DMS 273 (cell line): ENCODE measurements at regions not wholly inside any gene's neighbourhood (a gene's known extent, or its start where the extent isn't known, plus 50 kb on each side); places are given as distances from the start of the nearest gene placed in this dataset.

Experiments used
- DNase-seq: peaks from one replicate; lab custom pipeline; 2025; ENCODE audit not compliant: unreplicated experiment; lab: John Stamatoyannopoulos, UW

DNA sequence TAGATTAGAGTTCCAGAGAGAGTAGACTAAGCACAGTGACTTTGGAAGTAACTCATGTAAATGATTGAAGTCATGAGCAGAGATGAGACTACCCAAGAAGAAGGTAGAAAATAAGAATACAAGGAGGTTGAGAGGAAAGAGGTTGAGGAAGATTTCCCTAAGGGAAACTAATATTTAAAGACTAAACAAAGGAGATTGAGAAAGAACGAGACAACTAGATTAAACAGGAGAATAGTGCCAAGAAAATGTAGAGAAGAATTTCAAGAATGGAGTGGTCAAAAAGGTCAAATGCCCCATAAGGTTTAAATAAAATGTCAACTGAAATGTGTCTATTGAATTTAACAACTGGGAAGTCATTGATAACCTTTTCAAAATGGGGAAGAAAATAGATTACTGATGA lies 59.0 kb downstream of the RPS29 start:
- DNase-seq, result no peak

DNA sequence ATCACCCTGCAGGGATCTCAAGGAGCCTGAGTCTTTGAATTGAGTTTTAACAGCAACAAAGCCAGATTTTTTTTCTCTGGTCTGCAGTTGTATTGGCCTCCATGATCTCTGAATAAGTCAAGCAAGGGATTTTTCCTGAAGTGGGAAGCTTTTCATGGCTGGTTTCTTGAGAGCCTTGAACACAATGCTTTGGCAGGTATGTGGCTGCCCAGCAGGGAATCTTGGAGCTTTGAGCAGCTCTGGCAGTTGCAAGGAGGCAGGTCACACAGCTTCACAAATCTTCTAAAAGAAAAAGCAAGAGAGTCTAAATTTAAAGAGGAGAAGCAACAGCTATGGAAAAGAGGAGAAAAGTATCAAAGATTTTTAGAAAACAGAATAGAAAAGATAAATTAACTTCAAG lies 60.1 kb downstream of the RPS29 start:
- no peak for DNase-seq

DNA sequence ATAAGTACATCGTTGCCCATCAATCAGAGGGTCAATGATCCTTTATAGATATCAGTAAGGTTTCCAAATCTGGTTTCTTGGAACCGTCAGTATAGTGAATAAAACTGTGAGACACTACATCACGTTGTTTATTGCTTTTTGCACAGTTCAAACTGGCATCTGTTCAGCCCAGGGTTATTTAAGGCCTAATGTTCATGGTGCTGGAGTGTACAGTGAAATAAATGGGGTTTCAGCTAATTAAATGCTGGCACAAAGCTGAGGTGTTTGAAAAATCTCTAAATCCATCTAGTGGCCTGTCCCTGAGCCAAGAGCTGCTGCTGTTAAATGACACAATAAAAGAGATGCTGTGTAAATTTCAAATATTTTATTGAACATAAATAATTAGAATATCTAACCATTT lies 69.9 kb downstream of the RPS29 start:
- DNase-seq, result no peak

DNA sequence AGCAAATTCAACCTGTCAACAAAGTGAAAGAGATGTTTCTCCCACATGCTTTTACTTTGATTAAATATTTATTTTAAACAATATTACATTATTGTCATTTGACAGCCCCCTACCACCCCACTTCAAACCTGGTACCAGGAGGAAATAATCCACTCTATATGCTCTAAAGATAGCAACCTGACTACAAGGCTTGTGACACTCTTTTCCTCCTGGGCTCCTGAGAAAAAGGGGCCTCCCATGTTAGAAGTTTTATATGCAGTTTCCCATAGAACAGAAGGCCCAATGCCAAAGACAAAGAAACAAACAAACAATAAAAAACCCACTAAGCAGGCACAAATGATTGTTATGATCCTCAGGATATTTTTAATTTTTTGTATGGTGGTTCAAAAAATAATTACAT lies 73.6 kb downstream of the RPS29 start:
- DNase-seq, result no peak

DNA sequence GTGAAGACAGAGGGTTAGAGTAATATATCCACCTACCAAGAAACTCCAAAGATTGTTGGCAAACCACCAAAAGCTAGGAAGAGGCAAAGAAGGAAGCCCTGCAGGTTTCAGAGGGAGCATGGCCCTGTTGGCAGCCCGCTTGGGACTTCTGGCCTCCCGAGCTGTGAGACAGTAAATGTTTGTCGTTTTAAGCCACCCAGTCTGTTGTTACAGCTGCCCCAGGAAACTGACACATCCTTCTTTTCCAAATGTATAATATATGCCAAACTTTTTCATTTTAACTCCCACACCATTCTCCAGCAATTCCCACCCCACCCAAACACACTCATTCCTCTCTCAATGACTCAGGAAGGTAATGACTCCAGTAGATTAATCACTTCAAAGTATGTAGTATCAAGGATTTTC lies 74.0 kb downstream of the RPS29 start:
- DNase-seq, result no peak

DNA sequence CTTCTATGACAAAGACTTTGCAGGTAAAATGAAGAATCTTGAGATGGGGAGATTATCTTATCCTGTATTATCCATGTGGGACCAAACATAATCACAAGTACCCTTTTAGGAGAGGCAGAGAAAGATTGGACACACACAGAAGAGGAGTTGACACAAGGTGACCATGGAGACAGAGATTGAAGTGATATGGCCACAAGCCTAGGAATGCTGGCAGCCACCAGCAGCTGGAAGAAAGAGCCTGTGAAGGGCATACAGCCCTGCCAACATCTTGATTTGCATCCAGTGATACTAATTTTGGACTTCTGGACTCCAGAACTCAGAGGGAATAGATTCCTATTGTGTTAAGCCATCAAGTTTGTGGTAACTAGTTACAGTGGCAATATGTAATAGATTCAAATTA lies 78.1 kb downstream of the RPS29 start:
- no peak for DNase-seq

DNA sequence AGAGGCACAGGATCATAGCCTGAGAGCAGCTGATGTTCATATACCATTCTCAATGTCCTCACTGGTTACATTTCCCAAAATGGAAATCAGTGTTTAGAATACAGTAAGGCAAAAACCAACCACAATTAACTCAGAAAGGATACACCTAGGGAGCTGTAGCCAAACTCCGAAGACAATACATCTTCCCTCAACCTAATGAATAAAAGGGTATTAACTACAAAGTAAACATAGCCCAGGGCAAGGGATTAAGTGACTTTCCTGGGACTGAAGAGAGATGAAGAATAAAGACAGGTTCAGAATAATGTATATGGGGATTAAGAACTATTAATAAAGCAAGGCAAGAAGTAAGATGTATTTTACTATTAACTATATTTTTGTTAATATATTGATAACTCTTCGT lies 79.5 kb downstream of the RPS29 start:
- no peak for DNase-seq

DNA sequence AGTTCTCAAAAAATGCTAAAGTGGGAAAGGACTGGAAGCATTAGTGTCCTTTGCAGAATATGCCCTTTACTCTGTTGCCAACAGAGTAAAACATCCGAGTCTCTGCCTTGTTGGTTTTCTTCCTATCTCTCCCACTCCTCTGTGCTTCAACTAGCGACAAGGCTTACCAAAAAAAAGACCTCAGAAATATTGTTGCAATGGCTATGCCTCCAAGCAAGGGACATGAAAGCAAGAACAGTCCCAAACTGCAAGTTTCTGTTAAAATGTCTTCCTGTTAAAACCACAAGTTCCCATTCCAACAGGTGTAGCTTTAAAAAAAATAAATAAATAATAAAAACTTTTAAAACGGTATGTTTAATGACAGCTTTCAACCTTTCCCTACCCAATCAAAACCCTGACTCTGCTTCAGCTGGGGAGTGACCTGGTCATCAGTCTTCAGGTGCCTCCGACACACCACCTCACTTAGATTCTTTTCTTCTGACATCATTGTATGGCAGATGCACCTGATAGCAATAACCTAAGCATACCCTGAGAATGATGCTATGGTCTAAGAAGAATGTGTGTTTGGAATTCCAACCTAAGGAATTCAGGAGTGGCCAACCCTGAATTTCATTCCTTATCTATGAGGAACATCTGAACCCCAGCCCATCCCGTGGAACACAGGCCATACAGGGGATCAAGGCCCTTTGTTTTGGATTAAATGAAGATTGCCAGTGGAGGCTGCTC lies 81.0 kb downstream of the RPS29 start:
- DNase-seq, result no peak

DNA sequence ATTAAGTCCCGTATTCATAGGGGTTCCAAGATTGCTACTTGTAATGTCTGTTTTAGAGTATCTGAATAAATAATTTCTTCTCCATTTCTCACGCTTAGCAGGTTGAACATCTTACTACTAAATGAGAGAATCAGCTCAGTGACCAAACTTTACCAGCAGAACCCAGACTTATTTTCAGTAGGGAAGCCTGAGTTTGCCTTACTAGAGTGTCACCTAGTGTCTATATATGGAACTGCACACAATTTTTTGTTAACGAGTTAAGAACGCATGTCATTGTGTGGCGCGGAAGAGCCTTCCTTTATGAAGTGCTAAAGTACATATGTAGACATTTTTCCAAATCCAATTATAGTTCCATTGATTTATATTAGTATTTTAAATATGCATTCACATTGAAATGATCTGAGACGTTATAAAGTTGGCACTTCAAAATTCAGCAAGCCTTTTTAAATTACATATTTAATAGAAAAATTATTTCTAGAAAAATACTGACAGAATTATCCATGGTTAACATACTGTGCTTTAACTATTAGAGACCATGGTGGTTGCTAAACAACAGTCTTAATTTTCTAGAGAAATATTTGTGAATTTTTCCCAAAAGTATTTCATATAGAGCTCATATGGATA lies 88.3 kb downstream of the RPS29 start:
- DNase-seq, result peak; percentile 89

DNA sequence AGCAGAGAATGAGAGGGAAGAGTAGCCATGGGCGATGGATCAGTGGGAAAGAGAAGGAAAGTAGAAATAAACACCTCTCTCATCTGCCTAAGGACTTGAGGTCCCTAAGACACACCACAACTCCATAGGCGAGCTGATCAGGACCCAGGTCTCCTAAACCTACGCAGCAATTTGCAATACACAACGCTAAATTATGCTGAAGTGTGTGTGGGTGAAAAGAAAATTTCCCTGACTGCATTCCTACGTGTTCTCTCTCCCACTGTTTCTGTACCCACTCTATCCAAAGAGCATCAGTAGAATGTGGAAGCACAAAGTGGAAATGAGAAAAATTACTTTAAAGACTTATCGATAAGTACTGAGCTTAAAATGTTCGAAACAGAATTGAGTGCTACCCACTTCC lies 88.9 kb downstream of the RPS29 start:
- no peak for DNase-seq

DNA sequence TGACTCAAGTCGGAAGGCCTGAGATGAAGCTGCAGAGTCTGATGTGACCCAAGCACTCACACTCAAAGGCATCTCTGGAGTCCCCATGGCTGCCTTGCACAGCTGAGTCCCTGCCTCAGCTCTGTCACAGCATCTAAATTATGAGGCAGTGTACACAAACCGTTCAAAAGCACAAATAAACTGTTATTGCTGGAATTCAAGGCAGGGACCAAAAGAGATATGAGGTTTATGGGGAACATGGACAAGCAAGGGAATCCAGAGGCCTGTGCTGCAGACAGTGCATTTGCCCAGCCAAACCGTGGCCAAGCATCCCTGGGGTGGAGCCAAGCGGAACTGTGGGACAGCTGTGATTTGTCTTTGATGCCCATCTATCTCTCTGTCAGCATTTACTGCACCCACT lies 91.3 kb downstream of the RPS29 start:
- DNase-seq, result no peak

DNA sequence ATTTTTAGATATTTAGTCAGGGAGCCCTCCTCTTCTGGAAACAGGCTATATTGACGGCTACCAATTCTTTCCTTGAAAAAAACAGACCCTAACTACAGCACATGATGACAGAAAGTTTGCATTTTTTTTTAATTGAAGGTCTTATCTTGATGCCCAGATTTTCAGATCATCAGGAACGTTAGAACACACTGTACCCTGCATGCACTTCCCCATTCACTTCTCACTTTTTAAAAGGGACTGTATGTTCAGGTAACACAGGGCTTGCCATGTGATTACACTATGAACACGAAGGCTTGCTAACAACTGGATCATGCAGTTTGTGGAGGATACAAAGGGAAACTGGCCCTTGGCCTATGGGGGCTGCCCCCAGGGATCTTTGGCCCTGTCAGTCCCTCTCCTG lies 92.6 kb downstream of the RPS29 start:
- no peak for DNase-seq

DNA sequence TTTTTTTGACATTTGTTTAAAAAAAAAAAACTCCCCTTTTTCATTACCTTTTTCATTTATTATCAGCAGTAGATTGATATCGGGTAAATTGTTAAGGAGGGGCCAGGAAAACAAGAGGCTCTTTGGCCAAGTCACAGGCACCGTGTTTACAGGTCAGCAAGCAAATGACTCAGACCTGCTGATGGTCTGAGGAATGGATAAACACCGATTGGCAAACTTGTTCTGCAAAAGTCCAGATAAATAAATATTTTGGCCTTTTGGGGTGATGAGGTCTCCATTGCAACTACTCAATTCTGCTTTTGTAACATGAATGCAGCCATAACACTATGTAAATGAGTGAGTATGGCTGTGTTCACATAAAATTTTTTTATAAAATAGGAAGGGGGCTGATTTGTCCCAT lies 94.0 kb downstream of the RPS29 start:
- DNase-seq, result no peak

DNA sequence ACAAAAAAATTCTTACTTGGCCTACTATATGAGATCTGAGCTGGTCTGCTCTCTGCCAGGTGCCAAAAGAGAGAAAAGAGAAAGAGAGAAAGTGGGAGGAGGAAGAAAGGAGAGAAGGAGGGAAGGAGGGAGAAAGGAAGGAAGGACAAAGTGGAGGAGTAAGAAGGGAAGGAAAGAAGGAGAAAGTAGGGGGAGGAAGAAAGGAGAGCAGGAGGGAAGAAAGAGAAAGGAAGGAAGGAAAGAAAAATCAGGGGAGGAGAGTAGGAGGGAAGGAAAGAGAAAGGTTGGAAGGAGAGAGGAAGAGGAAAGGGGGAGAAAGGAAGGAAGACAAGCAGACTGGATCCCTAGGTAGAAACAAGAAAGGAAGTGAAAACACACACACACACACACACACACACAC lies 96.8 kb downstream of the RPS29 start:
- DNase-seq, result no peak

DNA sequence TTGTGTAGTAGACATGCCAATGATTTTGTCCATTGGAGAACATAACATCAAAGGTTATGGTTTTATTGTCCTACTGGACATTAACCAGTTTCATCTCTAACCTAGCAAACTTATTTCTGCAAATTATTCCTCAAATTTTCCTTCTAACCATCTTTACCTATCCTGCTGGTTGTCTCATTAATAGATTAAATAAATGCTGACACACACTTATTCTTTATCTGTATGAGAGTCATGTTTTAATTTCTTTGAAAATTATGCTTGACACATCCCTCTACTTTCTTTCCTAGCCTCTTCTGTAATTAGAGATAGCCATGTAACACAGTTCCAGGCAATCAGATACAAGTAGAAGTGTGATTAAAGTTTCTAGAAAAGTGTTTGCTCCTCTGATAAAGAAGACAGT lies 98.9 kb downstream of the RPS29 start:
- DNase-seq, result no peak

DNA sequence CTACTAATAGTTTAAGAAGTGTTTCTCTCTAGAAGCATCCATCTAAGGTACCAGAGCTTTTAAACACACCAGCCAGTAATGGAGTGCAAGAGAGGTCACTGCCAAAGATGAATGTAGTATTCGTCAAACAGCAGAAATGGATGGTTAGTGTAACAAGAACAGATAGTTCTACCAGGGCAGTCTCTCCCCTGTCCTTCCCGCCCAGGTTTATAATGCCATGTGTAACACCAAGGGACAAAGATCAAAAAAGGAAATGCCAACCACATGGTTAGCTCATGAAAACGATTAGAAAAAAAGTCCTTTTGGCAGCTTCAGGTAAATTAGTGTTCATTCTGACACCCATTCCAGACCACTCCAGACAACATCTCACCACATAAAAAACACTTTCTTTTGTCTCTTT lies 100.9 kb downstream of the RPS29 start:
- no peak for DNase-seq

DNA sequence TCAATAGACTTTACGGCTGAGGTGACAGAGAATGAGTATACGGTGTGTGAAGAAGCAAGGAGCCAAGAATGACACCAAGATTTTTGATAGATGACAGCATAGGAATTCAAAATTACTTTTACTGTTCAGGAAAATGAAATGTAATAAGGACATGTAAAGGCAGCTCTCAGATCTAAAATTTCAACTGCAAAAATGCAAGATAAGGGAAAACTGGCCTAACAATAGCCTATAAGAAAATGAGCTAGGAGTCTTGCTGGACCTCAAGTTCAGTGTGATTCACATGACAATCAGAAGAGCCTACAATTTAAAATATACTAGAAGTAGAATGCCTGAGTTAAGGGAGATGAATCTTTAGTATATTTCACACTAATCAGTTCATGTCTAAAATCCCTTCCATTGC lies 102.0 kb downstream of the RPS29 start:
- DNase-seq, result no peak

DNA sequence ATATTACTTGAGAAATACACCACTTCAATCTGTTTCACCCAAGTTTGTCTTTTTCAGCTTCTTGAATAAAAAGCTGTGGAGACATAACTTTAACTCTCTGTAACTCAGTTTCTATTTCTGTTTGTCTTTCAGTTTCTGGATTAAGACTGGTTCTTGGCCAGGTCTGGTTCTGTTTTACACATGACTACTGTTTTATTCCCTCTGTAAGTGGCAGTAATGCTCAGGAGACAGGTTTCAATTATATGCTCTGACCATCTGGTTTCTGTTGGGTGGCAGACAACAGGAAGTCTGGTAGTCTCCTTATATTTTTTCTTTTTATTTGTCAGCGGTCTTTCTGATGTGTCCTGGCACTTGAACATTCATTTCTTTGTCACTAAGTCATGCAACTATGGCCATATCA lies 102.9 kb downstream of the RPS29 start:
- no peak for DNase-seq

DNA sequence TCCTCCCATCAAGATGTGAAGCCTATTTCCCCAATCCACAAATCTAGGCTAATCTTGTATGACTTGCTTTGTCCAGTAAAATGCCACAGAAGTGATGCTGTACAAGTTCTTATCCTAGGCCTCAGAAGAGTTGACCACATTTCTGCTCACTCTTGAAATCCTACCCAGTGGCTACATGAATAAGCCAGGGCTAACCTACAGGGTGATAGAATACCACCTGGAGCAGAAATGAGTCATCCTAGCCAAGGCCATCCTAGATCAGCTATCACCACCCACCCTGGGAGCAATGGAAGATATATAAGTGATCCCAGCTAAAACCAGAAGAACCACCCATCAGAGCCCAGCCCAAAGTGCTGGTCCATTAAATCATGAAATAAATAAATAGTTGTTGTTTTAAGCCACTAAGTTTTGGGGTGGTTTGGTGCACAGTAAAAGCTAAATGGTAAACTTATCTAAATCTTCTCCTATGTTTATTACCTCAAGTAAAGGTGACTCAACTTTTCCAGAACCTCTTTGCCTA lies 105.1 kb downstream of the RPS29 start:
- DNase-seq, result no peak

DNA sequence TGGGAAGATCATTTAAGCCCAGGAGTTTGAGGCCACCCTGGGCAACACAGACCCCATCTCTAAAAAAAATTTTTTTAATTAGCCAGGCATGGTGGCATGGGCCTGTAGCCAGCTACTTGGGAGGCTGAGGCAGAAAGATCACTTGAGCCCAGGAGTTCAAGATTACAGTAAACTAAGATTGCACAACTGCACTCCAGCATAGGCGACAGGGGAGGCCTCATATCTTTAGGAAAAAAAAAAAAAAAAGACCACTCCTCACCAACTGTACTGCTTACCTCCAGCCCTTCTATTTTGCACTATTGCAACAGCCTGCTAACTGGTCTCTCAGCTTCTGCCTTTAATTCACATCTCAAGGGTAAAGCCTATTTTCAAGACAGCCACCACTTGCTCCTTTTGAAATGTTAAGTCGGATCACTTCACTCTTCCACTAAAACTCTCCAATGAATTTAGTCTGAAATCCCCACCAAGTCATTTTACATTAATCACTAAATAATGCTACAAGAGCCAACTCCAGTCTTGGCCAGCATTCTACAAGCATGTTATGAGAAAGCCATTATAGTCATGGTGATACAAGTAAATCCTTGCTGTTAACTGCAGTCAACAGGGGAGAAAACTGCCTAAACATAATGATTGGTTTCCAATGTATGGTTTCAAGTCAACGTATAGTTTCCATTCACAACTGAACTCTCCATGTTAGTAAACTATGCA lies 106.0 kb downstream of the RPS29 start:
- DNase-seq, result no peak

DNA sequence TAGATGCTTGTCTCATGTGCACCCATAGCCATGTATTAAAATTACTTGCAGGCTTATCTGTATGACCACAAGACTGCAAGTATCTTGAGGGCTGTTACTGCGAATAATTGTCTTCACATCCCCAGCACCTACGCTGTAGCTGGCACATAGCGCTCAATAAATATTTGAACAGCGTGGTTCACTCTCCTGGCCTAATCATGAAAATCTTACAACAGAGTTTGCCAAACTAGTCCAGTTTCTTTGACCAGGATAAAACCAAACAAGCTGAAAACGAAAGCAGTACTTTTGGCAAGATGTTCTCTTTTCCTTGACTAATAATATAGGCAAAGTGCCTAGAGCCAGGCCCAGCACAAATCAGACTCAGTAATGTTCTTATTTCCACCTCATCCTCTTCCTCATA lies 106.7 kb downstream of the RPS29 start:
- DNase-seq, result no peak

DNA sequence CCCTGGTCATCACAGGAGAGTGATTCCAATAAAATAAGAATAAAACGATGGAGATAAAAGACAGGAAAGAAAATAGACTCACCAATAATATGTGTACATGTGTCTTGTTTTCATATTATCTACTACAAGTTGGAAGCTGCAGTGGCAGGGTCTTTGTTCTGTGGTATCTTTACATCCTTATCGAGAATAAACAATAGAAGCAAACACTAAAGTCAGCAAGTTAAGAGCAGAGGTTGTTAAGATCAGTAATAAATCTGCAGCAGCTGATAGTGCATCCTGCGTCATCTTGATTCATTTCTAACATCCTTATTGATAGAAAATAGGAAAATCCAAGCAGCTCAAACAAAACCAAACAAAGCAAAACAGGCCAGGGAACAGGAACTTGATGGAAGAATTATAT lies 107.4 kb downstream of the RPS29 start:
- DNase-seq, result no peak
